HG03342 (cell line): ENCODE measurements at regions not wholly inside any gene's neighbourhood (a gene's known extent, or its start where the extent isn't known, plus 50 kb on each side); places are given as distances from the start of the nearest gene placed in this dataset.

Experiments used
- ATAC-seq: cut with Tn5 transposase; IDR thresholded peaks from one replicate; pipeline ENCODE4 v1.9.1; 2021; ENCODE audit warnings: mild to moderate bottlenecking, moderate library complexity; ENCODE audit not compliant: unreplicated experiment

DNA sequence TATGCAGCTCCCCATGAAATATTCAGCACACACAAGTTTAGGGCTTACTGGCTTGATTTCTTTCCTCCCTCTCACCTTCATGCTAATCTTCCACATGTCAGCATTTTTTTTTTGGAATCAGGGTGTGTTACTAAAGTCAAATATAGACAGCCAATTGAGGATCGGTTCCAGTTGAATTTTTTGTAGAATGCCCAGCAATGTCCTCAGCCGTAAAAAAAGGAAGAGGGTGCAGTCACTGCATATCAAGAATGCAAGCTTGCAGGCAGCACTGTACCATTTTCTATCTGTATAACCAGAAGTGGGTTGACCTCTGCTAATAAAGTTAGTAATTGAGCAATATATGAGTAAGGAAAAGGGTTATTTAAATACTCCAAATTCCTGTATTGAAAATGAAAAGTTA is 51.4 kb upstream of the CHMP2B start:
- no peak for ATAC-seq

GRCh38 chr3:87173776-87174175 is 53.3 kb upstream of the CHMP2B start:
- no peak for ATAC-seq

DNA sequence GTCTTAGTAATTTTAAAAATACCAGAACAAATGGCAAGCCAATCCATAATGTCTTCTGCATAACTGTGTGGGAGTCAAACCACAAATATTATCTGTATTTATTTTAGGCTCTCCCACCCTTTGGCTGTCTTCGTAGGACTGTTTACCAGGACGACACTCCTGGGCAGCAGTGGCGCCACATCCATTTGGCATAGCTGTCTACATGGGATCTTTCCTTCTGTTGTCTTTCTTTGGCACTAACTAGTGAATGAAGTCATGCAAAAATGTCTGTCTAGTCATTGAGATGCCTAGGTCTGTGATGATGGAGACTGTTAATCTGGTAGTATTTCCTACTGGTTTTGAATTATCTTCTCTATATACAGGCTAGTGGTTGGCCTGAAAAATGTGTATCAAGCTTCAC is 54.0 kb upstream of the CHMP2B start:
- ATAC-seq, result no peak

- peak; percentile 90 for ATAC-seq
Observed at GRCh38 chr3:87167628-87168456, 59.3 kb upstream of the CHMP2B start.

GRCh38 chr3:87164245-87164644 is 62.9 kb upstream of the CHMP2B start:
- ATAC-seq, result no peak

GRCh38 chr3:87161851-87162250 is 65.3 kb upstream of the CHMP2B start:
- ATAC-seq, result no peak

DNA sequence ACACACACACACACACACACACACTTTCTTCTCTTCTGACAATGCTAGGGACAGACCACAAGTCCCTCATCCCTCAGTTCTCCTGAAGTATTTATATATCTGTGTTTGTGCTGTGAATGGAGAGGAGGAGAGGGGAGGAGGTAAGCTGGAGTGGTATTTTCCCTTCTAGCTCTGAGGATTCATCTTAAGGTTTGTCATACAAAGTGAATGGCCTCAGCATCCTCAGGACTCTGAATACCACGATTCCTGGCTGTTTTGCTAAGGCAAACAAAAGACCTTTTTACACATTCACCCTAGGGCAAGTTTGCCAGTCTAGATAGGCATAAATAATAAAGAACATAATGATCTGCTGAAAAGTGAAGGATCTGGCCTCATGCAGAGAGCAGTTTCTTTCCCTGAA is 65.7 kb upstream of the CHMP2B start:
- ATAC-seq, result no peak

DNA sequence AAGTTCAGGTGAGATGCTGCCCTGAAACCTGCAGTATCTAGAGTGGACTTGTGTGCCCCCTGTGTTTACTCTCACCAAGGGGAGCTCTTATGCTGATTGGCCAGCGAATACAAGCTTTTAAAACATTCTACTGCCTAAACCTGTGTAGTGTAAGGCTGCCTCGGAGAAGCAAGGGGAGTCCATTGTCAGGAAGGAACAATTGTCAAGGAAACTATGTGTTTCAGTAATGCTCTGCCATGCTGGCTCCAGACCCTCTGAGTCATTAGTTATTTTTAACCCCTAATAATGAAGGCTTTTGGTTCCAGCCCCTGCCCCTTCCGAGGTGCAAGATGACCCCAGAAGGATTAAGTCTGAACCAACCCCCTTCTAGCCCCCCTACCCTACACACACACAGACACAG is 66.1 kb upstream of the CHMP2B start:
- no peak for ATAC-seq

GRCh38 chr3:87158823-87159222 is 68.3 kb upstream of the CHMP2B start:
- ATAC-seq, result no peak

GRCh38 chr3:87148020-87148419 is 79.1 kb upstream of the CHMP2B start:
- no peak for ATAC-seq

DNA sequence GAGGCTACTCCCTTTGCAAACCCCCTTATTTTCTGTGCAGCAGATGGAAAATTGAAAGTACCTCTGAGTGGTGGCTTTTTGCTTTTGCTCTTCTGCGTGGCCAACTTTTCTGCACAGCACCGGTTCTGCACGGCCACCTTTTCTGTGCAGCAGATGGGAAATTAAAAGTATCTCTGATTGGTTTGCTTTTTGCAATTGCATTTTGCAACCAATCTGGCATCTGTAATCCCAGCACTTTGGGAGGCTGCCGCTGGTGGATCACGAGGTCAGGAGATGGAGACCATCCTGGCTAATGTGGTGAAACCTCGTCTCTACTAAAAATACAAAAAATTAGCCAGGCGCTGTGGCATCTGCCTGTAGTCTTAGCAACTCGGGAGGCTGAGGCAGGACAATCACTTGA is 79.5 kb upstream of the CHMP2B start:
- ATAC-seq, result no peak

DNA sequence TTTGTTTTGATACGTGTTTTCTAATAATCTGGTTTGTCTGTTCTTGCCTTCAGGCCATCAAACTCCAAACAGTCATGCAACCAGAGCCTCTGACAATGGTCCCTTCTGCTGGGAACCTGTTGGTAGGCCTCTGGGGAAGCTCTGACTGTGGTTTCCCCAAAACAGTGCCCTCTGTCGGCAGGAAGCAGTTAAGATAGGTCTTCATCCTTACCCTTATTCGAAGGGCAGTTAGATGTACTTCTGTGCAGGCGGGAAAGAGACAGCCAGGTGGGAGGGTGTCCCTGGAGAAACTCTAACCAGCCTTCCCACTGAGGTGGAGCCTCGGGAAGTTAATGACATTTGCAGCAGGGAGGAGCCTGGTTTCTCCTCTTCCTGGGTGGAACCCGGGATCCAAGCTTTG is 81.6 kb upstream of the CHMP2B start:
- ATAC-seq, result peak; percentile 96

DNA sequence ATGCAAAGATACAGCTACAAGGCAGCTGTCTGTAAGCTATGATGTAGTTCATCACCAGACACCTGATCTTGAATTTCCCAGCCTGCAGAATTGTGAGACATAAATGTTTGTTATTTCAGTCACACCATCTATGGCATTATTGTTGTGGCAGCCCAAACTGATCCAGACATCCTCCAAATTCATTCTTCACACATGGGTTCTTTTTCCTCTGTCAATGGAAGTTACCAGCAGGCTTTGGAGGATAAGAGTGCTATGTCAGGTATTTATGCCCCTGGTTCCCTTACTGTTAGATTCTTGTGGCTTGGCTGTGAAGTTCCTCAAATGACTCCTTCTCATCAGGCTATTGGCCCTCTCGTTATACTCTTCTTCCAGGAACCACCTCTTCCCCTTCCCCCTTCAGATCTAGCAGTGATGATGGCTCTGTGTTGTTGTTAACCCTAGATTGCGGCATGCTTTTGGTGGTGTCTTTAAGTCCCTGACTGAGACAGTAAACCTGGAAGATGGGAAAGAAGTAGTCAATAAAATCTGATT is 91.0 kb upstream of the CHMP2B start:
- ATAC-seq, result no peak

DNA sequence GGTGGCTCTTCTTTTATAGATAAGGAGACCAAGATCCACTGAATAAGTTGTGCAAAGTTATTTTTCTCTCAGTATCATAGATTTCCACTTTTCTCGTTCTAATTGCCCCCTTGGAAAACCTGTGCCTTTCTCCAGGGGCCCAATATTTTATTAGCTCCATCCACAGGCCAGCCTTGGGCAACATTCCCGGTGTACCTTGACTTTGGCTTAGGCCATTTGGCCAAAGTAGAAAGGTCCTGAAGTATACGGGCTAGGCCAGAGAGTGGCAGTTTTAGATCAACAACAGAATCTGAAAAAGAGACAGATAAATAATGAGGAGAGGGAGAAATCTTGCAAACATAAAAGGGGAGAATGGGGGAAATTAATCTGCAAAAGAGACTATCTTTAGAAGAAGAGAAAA is 91.7 kb upstream of the CHMP2B start:
- ATAC-seq, result no peak

DNA sequence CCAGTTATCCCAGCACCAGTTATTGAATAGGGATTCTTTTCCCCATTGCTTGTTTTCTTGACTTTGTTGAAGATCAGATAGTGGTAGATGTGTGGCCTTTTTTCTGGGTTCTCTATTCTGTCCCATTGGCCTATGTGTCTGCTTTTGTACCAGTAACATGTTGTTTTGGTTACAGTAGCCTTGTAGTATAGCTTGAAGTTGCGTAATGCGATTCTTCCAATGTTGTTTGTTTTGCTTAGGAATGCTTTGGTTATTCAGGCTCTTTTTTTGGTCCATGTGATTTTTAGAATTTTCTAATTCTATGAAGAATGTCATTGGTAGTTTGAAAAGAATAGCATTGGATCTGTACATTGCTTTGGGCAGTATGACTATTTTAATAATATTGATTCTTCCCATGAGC is 94.3 kb upstream of the CHMP2B start:
- ATAC-seq, result no peak

- ATAC-seq, result no peak
Observed at GRCh38 chr3:87128006-87128405, 99.1 kb upstream of the CHMP2B start.

DNA sequence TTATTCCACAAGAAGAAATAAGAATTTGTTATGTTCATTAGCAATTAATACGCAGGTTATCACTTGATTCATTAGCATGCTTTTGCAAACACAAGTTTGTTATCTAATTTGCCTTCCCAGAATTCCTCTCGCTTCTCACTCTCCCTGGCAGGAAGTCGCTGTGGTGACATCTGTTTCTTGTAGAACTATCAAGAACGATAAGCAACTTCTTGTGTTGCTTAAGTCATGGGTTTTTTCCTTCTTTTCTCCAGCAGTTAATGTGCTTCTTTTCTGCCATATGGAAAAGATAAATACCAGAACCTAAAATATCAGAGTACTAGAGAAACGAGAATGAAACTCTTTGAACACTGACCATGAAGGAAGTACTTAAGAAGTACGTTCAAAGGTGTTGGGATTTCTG is 99.8 kb upstream of the CHMP2B start:
- no peak for ATAC-seq

DNA sequence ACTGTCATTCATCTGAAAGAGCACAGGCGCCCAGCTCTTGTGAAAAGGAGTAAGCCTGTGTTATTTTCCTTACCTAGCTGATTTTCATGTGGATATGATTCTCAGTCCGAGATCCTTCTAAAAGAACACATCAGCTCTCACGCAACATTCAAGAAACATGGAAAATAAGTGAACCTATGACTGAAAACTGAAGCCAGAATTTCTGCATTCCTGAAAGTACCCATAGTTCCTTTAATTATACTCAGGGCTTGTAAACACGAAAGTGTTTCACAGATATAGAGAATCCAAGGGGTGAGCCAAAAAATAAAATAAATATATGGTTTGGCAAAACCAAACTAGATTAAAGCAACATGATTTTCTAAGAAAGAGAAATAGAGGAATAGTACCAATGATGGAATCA is 100.8 kb upstream of the CHMP2B start:
- no peak for ATAC-seq

DNA sequence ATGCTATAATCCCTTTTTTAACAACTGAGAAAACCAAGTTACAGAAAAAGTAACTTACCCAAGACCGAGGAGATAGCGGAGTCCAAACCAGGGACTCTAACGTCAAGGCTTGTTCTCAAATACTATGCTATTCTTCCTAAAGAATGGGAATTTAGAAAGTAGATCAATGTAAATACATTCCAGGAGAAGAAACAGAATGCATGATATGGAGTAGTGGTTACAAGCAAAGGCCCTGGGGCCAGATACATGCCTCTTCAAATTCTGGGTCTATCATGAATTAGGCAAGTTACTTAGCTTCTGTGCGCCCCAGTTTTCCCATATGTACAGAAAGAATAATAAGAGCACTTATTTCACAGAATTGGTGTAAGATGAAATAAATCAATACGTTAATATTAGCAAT is 102.0 kb upstream of the CHMP2B start:
- no peak for ATAC-seq

GRCh38 chr3:87122766-87123165 is 104.3 kb upstream of the CHMP2B start:
- no peak for ATAC-seq

GRCh38 chr3:87121856-87122255 is 105.3 kb upstream of the CHMP2B start:
- ATAC-seq, result no peak

DNA sequence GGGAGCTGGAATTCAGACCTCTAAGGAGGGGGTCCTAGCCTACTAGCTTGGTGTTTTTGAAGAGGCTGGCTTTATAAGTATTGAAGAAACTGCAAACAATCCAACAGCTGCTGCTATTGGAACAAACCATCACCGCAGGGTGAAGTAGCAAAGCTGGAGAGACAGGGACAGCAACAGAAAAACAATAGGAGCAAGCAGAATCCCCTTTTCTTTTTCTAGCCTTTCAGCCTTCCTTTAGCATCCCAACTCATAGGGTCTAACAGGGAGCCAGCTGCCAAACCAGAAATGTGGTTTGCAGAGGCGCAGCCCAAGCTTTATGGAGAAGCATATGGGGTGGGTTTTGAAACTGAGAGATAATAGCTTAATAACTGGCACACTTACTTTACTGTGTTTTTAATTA is 106.2 kb upstream of the CHMP2B start:
- no peak for ATAC-seq

DNA sequence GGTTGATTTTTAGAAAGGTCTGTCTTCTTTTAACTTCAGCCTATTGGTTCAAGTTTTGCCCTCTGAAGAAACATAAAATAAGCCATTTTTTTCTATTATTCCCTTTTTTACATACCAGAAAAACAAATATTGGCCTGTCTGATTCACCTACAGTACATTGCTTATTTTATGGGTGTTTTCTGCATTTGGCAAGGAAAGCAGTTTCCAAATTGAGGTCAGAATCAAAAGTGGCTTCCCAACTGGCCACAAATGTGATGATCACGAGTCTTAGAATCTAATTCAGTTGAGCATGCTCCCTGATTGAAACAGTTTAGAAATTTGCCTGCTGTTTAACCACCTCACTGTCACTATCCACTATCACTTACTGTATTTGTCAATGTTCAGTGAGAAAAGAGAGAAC is 106.9 kb upstream of the CHMP2B start:
- ATAC-seq, result no peak
